Esophagus muscularis mucosa (tissue), 4 donors: ENCODE measurements at regions not wholly inside any gene's neighbourhood (a gene's known extent, or its start where the extent isn't known, plus 50 kb on each side); places are given as distances from the start of the nearest gene placed in this dataset.

Experiments used
- DNase-seq: peaks from one replicate; pipeline ENCODE4 v3.0.0-alpha.2; 2017; ENCODE audit errors: extremely low spot score
- H3K27ac ChIP-seq, 4 donors: fragments of 200-600 bp; sonication (generic); replicated peaks in 1 of 4; 1 replicate in 3 of 4; 2 replicates in 1 of 4; pipeline ENCODE4 v1.5.1; 2016 to 2019; ENCODE audit warnings: mild to moderate bottlenecking in 1 of 4
- H3K27me3 ChIP-seq, 4 donors: fragments of 200-600 bp; sonication (generic); one replicate each; pipeline versions ENCODE4 v1.5.1 to v1.6.0; 2016 to 2019
- H3K36me3 ChIP-seq, 4 donors: fragments of 200-600 bp; sonication (generic); one replicate each; pipeline ENCODE4 v1.5.1; 2016 to 2019
- H3K4me1 ChIP-seq, 4 donors: fragments of 200-600 bp; sonication (generic); one replicate each; pipeline ENCODE4 v1.5.1; 2016 to 2019
- H3K4me3 ChIP-seq, 4 donors: fragments of 200-600 bp; sonication (generic); 1 replicate in 2 of 4; 2 replicates in 2 of 4; pipeline ENCODE4 v1.5.1; 2016 to 2019; ENCODE audit warnings: mild to moderate bottlenecking in 4 of 4, moderate library complexity in 1 of 4
- H3K9me3 ChIP-seq, 4 donors: fragments of 200-600 bp; sonication (generic); 1 replicate in 3 of 4; 2 replicates in 1 of 4; pipeline ENCODE4 v1.5.1; 2016 to 2019
- CTCF ChIP-seq, 3 experiments: fragments of 200-600 bp in 2 of 3; fragments of 450-650 bp in 1 of 3; sonication (generic) in 2 of 3; IDR thresholded peaks; one replicate each; pipeline ENCODE4 v1.5.1; 2017 to 2019; ENCODE audit warnings: antibody characterized with exemption in 3 of 3, mild to moderate bottlenecking in 2 of 3, moderate library complexity in 1 of 3
- EP300 ChIP-seq: sonication (generic); formaldehyde crosslinking; IDR thresholded peaks from one replicate; pipeline ENCODE4 v1.6.1; 2017; ENCODE audit warnings: antibody characterized with exemption
- POLR2A ChIP-seq: fragments of 450-650 bp; IDR thresholded peaks from one replicate; pipeline ENCODE4 v1.6.1; 2017; ENCODE audit warnings: antibody characterized with exemption, moderate library complexity, mild to moderate bottlenecking, low read depth
- POLR2AphosphoS5 ChIP-seq, 2 donors: sonication (generic); formaldehyde crosslinking; IDR thresholded peaks; one replicate each; pipeline ENCODE4 v1.6.1; 2017; ENCODE audit warnings: antibody characterized with exemption in 2 of 2
- WGBS: methylation state at CpG from one replicate; pipeline ENCODE4 v1.1.5; 2018; 5-methylcytosine and 5-hydroxymethylcytosine counted together
- intact Hi-C: fragments of 100-400 bp; cut with DNase I; formaldehyde crosslinking; loops from one replicate; pipeline ENCODE4 v1.15.1; 2023

- H3K36me3 ChIP-seq = no peaks in the 10 kb centered on the region
- no peaks in the 10 kb centered on the region for H3K4me1 ChIP-seq
- TF ChIP-seq POLR2AphosphoS5 (IDR thresholded peaks at IDR 0.05) (no peak), CTCF (IDR thresholded peaks at IDR 0.05) (no peak), POLR2A (no peak), EP300 (no peak)
- no peak overlapping the region for H3K4me3 ChIP-seq
- DNase-seq = no peak
- H3K9me3 ChIP-seq = peaks cover 0 to 4% (median 0%) of the 10 kb centered on the region in 4 donors
- H3K27me3 ChIP-seq = no peaks in the 10 kb centered on the region
- intact Hi-C loops = no loop called here
- no peak overlapping the region for H3K27ac ChIP-seq
Measured at GRCh38 chr4:62899646-62900364, 1509.4 kb downstream of the TECRL start.

- H3K9me3 ChIP-seq = peaks cover 0 to 4% (median 0%) of the 10 kb centered on the region in 4 donors
- DNase-seq = no peak
- H3K27me3 ChIP-seq = no peaks in the 10 kb centered on the region
- H3K4me1 ChIP-seq = no peaks in the 10 kb centered on the region
- no peak overlapping the region for H3K4me3 ChIP-seq
- TF ChIP-seq CTCF (IDR thresholded peaks at IDR 0.05) (no peak), POLR2AphosphoS5 (IDR thresholded peaks at IDR 0.05) (no peak), EP300 (no peak), POLR2A (no peak)
- H3K36me3 ChIP-seq = no peaks in the 10 kb centered on the region
- no peak overlapping the region for H3K27ac ChIP-seq
- intact Hi-C loops = no loop called here
- WGBS = 91% methylated on average over 4 of the region's 5 CpGs
Measured at GRCh38 chr4:62898115-62898514, 1511.1 kb downstream of the TECRL start.

GRCh38 chr4:62896721-62897120, 1512.5 kb downstream of the TECRL start:
- 94% methylated on average over 2 of the region's 3 CpGs for WGBS
- no peaks in the 10 kb centered on the region for H3K27me3 ChIP-seq
- intact Hi-C loops = no loop called here
- no peaks in the 10 kb centered on the region for H3K36me3 ChIP-seq
- TF ChIP-seq CTCF (IDR thresholded peaks at IDR 0.05) (no peak), POLR2AphosphoS5 (IDR thresholded peaks at IDR 0.05) (no peak), EP300 (no peak), POLR2A (no peak)
- no peak for DNase-seq
- H3K4me1 ChIP-seq = no peaks in the 10 kb centered on the region
- peaks cover 0 to 4% (median 0%) of the 10 kb centered on the region in 4 donors for H3K9me3 ChIP-seq
- no peak overlapping the region for H3K27ac ChIP-seq
- H3K4me3 ChIP-seq = no peak overlapping the region

- intact Hi-C loops = no loop called here
- DNase-seq = no peak
- H3K9me3 ChIP-seq = no peaks in the 10 kb centered on the region
- no peaks in the 10 kb centered on the region for H3K4me1 ChIP-seq
- H3K27me3 ChIP-seq = no peaks in the 10 kb centered on the region
- no peak overlapping the region for H3K27ac ChIP-seq
- H3K4me3 ChIP-seq = no peak overlapping the region
- no peak for TF ChIP-seq EP300
- no peak for TF ChIP-seq CTCF (IDR thresholded peaks at IDR 0.05)
- no peak for TF ChIP-seq POLR2AphosphoS5 (IDR thresholded peaks at IDR 0.05)
- H3K36me3 ChIP-seq = no peaks in the 10 kb centered on the region
- WGBS = 91% methylated on average over 3 of the region's 3 CpGs
Measured at GRCh38 chr4:62881901-62882300, 1527.3 kb downstream of the TECRL start.

GRCh38 chr4:62881210-62881609, 1528.0 kb downstream of the TECRL start:
- no peak for TF ChIP-seq EP300
- TF ChIP-seq POLR2AphosphoS5 (IDR thresholded peaks at IDR 0.05) = no peak
- no peak for TF ChIP-seq POLR2A
- TF ChIP-seq CTCF (IDR thresholded peaks at IDR 0.05) = no peak
- WGBS = 92% methylated on average over 2 of the region's 2 CpGs
- intact Hi-C loops = no loop called here

More at GRCh38 chr4:62881210-62881609, 1528.0 kb downstream of the TECRL start:
- Histone ChIP-seq H3K27ac (no peak overlapping the region), H3K9me3 (peaks cover 0 to 4% (median 0%) of the 10 kb centered on the region in 4 donors), H3K36me3 (no peaks in the 10 kb centered on the region), H3K27me3 (no peaks in the 10 kb centered on the region), H3K4me3 (no peak overlapping the region), H3K4me1 (no peaks in the 10 kb centered on the region)
- no peak for DNase-seq
